ENCODE measurements at regions not wholly inside any gene's neighbourhood (a gene's known extent, or its start where the extent isn't known, plus 50 kb on each side); places are given as distances from the start of the nearest gene placed in this dataset.
"Not testable (repeated sequence)": the region's sequence is repeated elsewhere in the genome, so short reads cannot be mapped to it uniquely, and the experiment has no call there.

DNA sequence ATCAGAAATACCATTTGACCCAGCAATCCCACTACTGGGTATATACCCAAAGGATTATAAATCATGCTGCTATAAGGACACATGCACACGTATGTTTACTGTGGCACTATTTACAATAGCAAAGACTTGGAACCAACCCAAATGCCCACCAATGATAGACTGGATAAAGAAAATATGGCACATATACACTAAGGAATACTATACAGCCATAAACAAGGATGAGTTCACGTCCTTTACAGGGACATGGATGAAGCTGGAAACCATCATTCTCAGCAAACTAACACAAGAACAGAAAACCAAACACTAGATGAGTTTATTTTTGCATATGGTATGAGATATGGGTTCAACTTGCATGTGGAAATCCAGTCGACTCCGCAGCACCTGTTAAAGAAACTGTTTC lies 168.8 kb upstream of the FGF13 start:
- TF ChIP-seq, protein P1, sequence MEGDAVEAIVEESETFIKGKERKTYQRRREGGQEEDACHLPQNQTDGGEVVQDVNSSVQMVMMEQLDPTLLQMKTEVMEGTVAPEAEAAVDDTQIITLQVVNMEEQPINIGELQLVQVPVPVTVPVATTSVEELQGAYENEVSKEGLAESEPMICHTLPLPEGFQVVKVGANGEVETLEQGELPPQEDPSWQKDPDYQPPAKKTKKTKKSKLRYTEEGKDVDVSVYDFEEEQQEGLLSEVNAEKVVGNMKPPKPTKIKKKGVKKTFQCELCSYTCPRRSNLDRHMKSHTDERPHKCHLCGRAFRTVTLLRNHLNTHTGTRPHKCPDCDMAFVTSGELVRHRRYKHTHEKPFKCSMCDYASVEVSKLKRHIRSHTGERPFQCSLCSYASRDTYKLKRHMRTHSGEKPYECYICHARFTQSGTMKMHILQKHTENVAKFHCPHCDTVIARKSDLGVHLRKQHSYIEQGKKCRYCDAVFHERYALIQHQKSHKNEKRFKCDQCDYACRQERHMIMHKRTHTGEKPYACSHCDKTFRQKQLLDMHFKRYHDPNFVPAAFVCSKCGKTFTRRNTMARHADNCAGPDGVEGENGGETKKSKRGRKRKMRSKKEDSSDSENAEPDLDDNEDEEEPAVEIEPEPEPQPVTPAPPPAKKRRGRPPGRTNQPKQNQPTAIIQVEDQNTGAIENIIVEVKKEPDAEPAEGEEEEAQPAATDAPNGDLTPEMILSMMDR (IDR thresholded peaks at IDR 0.05): not testable (repeated sequence)
- TF ChIP-seq POLR2A (IDR thresholded peaks at IDR 0.05): not testable (repeated sequence)

Measured in Peyer's patch (tissue), 4 donors.